ENCODE measurements at regions not wholly inside any gene's neighbourhood (a gene's known extent, or its start where the extent isn't known, plus 50 kb on each side); places are given as distances from the start of the nearest gene placed in this dataset.

DNA sequence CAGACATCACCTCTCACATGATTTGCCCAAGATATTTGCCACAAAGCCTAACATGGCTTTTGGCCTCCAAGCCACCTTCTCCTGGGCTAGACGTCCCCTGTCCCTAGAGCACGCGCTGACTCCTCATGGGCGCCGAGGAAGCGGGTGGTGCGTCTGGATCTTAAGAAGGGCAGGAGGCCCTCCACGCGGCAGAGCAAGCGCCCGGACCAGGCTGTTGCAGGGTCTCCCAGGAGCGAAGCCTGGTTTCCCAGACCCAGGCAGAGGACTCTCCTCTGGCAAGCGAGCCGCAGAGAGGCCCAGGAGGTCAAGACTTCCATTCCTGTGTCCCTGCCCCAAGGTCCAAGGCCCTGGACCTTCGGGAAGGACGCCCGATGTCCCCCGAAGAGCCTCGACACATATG lies 101.7 kb upstream of the TTC34 start:
- Histone ChIP-seq H2AFZ (ENCODE audit: low read depth, low read length, severe bottlenecking) (no peak overlapping the region), H3K79me2 (ENCODE audit: insufficient read depth, low read length) (no peaks in the 10 kb centered on the region), H3F3A (ENCODE audit: insufficient read depth) (no peaks in the 10 kb centered on the region), H3K27me3 (ENCODE audit: low read length) (no peaks in the 10 kb centered on the region), H3K27ac (ENCODE audit: low read depth, low read length) (no peak overlapping the region), H3K4me2 (ENCODE audit: low read depth, low read length, poor library complexity, severe bottlenecking) (no peak overlapping the region), H3K9ac (ENCODE audit: low read length) (no peak overlapping the region), H4K20me1 (ENCODE audit: low read depth, low read length) (no peaks in the 10 kb centered on the region), H3K9me3 (ENCODE audit: insufficient read depth, low read length) (no peaks in the 10 kb centered on the region), H3K36me3 (ENCODE audit: low read length) (no peaks in the 10 kb centered on the region), H3K4me3 (ENCODE audit: insufficient read depth, low read length, poor library complexity, severe bottlenecking) (no peak overlapping the region), H3K9me2 (replicated peaks; ENCODE audit: insufficient read depth, low read length) (no peaks in the 10 kb centered on the region)
- no peak for TF ChIP-seq EZH2phosphoT487 (conservative IDR thresholded peaks at IDR 0.05; ENCODE audit: low read length)
- TF ChIP-seq, protein P1, sequence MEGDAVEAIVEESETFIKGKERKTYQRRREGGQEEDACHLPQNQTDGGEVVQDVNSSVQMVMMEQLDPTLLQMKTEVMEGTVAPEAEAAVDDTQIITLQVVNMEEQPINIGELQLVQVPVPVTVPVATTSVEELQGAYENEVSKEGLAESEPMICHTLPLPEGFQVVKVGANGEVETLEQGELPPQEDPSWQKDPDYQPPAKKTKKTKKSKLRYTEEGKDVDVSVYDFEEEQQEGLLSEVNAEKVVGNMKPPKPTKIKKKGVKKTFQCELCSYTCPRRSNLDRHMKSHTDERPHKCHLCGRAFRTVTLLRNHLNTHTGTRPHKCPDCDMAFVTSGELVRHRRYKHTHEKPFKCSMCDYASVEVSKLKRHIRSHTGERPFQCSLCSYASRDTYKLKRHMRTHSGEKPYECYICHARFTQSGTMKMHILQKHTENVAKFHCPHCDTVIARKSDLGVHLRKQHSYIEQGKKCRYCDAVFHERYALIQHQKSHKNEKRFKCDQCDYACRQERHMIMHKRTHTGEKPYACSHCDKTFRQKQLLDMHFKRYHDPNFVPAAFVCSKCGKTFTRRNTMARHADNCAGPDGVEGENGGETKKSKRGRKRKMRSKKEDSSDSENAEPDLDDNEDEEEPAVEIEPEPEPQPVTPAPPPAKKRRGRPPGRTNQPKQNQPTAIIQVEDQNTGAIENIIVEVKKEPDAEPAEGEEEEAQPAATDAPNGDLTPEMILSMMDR (IDR thresholded peaks at IDR 0.05; ENCODE audit: insufficient read depth, low read length, poor library complexity, severe bottlenecking) = no peak

DNA sequence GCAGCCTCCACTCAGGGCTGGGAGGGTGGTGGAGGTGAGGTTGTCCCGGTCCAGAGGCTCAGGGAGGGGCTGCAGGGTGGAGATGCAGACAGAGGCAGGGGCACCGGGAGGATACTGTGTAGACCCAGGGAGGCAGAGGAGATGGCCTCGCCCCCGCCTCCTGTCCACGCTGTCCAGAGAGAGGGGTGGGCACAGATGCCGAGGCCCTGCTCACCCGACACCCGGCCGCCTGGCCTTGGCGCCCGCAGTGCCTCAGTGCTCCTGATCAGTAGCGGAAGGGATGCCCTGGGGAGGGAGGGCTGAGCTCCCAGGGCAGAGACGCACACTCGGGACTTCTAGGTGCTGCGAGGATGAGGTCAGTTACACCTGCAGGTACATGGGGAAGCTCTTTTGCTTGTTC lies 102.7 kb upstream of the TTC34 start:
- no peak for TF ChIP-seq EZH2phosphoT487 (conservative IDR thresholded peaks at IDR 0.05; ENCODE audit: low read length)
- TF ChIP-seq, protein P1 (IDR thresholded peaks at IDR 0.05; ENCODE audit: insufficient read depth, low read length, poor library complexity, severe bottlenecking) = no peak
- Histone ChIP-seq H2AFZ (ENCODE audit: low read depth, low read length, severe bottlenecking) (no peak overlapping the region), H3K9ac (ENCODE audit: low read length) (no peak overlapping the region), H3K9me2 (replicated peaks; ENCODE audit: insufficient read depth, low read length) (no peaks in the 10 kb centered on the region), H4K20me1 (ENCODE audit: low read depth, low read length) (no peaks in the 10 kb centered on the region), H3F3A (ENCODE audit: insufficient read depth) (no peaks in the 10 kb centered on the region), H3K79me2 (ENCODE audit: insufficient read depth, low read length) (no peaks in the 10 kb centered on the region), H3K4me3 (ENCODE audit: insufficient read depth, low read length, poor library complexity, severe bottlenecking) (no peak overlapping the region), H3K4me2 (ENCODE audit: low read depth, low read length, poor library complexity, severe bottlenecking) (no peak overlapping the region), H3K27ac (ENCODE audit: low read depth, low read length) (no peak overlapping the region), H3K27me3 (ENCODE audit: low read length) (no peaks in the 10 kb centered on the region), H3K36me3 (ENCODE audit: low read length) (no peaks in the 10 kb centered on the region), H3K9me3 (ENCODE audit: insufficient read depth, low read length) (no peaks in the 10 kb centered on the region)

GRCh38 chr1:2905356-2905755 lies 103.9 kb upstream of the TTC34 start:
- Histone ChIP-seq H3K36me3 (ENCODE audit: low read length) (no peaks in the 10 kb centered on the region), H3K9me3 (ENCODE audit: insufficient read depth, low read length) (no peaks in the 10 kb centered on the region), H3K4me3 (ENCODE audit: insufficient read depth, low read length, poor library complexity, severe bottlenecking) (no peak overlapping the region), H2AFZ (ENCODE audit: low read depth, low read length, severe bottlenecking) (no peak overlapping the region), H3K9me2 (replicated peaks; ENCODE audit: insufficient read depth, low read length) (no peaks in the 10 kb centered on the region), H3F3A (ENCODE audit: insufficient read depth) (no peaks in the 10 kb centered on the region), H3K27me3 (ENCODE audit: low read length) (no peaks in the 10 kb centered on the region), H4K20me1 (ENCODE audit: low read depth, low read length) (no peaks in the 10 kb centered on the region), H3K9ac (ENCODE audit: low read length) (no peak overlapping the region), H3K27ac (ENCODE audit: low read depth, low read length) (no peak overlapping the region), H3K4me2 (ENCODE audit: low read depth, low read length, poor library complexity, severe bottlenecking) (no peak overlapping the region), H3K79me2 (ENCODE audit: insufficient read depth, low read length) (no peaks in the 10 kb centered on the region)
- TF ChIP-seq, protein P1 (IDR thresholded peaks at IDR 0.05; ENCODE audit: insufficient read depth, low read length, poor library complexity, severe bottlenecking) = no peak
- no peak for TF ChIP-seq EZH2phosphoT487 (conservative IDR thresholded peaks at IDR 0.05; ENCODE audit: low read length)

All from SU-DHL-6 (cell line).